HG03175 (cell line): ENCODE measurements at regions not wholly inside any gene's neighbourhood (a gene's known extent, or its start where the extent isn't known, plus 50 kb on each side); places are given as distances from the start of the nearest gene placed in this dataset.

Experiments
- ATAC-seq: cut with Tn5 transposase; IDR thresholded peaks from one replicate; pipeline ENCODE4 v1.9.1; 2021; ENCODE audit warnings: mild to moderate bottlenecking, moderate library complexity; ENCODE audit not compliant: unreplicated experiment

- ATAC-seq: no peak
These were observed 475.9 kb upstream of the HTR2A start for GRCh38 chr13:47372751-47373150.

- no peak for ATAC-seq
These were observed 454.9 kb upstream of the HTR2A start for GRCh38 chr13:47351798-47352197.

- no peak for ATAC-seq
These were observed 453.7 kb upstream of the HTR2A start for GRCh38 chr13:47350334-47351124.

GRCh38 chr13:47349211-47349610, 452.4 kb upstream of the HTR2A start:
- no peak for ATAC-seq

- no peak for ATAC-seq
These were observed 441.1 kb upstream of the HTR2A start for GRCh38 chr13:47337781-47338507.

- no peak for ATAC-seq
These were observed 437.3 kb upstream of the HTR2A start for GRCh38 chr13:47334173-47334572.

GRCh38 chr13:47332149-47332548, 435.3 kb upstream of the HTR2A start:
- no peak for ATAC-seq

GRCh38 chr13:47330031-47330430, 433.2 kb upstream of the HTR2A start:
- no peak for ATAC-seq

GRCh38 chr13:47327861-47328260, 431.0 kb upstream of the HTR2A start:
- no peak for ATAC-seq

GRCh38 chr13:47326061-47326460, 429.2 kb upstream of the HTR2A start:
- ATAC-seq: no peak

GRCh38 chr13:47317356-47317755, 420.5 kb upstream of the HTR2A start:
- ATAC-seq: no peak

- no peak for ATAC-seq
These were observed 413.5 kb upstream of the HTR2A start for GRCh38 chr13:47310401-47310800.

- no peak for ATAC-seq
These were observed 410.1 kb upstream of the HTR2A start for GRCh38 chr13:47306991-47307390.

GRCh38 chr13:47303626-47304025, 406.8 kb upstream of the HTR2A start:
- ATAC-seq: peak; percentile 78

GRCh38 chr13:47299304-47299703, 402.5 kb upstream of the HTR2A start:
- ATAC-seq: no peak

GRCh38 chr13:47298506-47298905, 401.7 kb upstream of the HTR2A start:
- no peak for ATAC-seq

- ATAC-seq: no peak
These were observed 397.8 kb upstream of the HTR2A start for GRCh38 chr13:47294691-47295090.

- ATAC-seq: no peak
These were observed 394.3 kb upstream of the HTR2A start for GRCh38 chr13:47291107-47291656.

GRCh38 chr13:47289567-47289966, 392.7 kb upstream of the HTR2A start:
- no peak for ATAC-seq

GRCh38 chr13:47288546-47288945, 391.7 kb upstream of the HTR2A start:
- ATAC-seq: no peak

- no peak for ATAC-seq
These were observed 390.5 kb upstream of the HTR2A start for GRCh38 chr13:47287291-47287751.

- no peak for ATAC-seq
These were observed 385.1 kb upstream of the HTR2A start for GRCh38 chr13:47281991-47282390.
